ENCODE measurements at regions not wholly inside any gene's neighbourhood (a gene's known extent, or its start where the extent isn't known, plus 50 kb on each side); places are given as distances from the start of the nearest gene placed in this dataset.

- Histone ChIP-seq H3K36me3 (ENCODE audit: insufficient read depth, low read length) (no peaks in the 10 kb centered on the region), H3K9ac (ENCODE audit: low read depth, low read length) (no peak overlapping the region), H3K4me3 (ENCODE audit: low read length) (no peak overlapping the region), H3K4me1 (ENCODE audit: insufficient read depth, low read length) (peaks cover 33% of the 10 kb centered on the region), H3K27me3 (ENCODE audit: insufficient read depth, low read length) (no peaks in the 10 kb centered on the region), H3K9me3 (ENCODE audit: insufficient read depth, low read depth, low read length) (no peaks in the 10 kb centered on the region), H3K27ac (ENCODE audit: low read depth, low read length) (no peak overlapping the region)
- WGBS, result 91% methylated on average over 7 of the region's 7 CpGs
Observed at GRCh38 chr12:66066137-66066928, 64.2 kb downstream of the LLPH start.

GRCh38 chr12:66065641-66066136 lies 64.9 kb downstream of the LLPH start:
- Histone ChIP-seq H3K27ac (ENCODE audit: low read depth, low read length) (no peak overlapping the region), H3K27me3 (ENCODE audit: insufficient read depth, low read length) (no peaks in the 10 kb centered on the region), H3K36me3 (ENCODE audit: insufficient read depth, low read length) (no peaks in the 10 kb centered on the region), H3K9ac (ENCODE audit: low read depth, low read length) (no peak overlapping the region), H3K4me3 (ENCODE audit: low read length) (no peak overlapping the region), H3K4me1 (ENCODE audit: insufficient read depth, low read length) (peaks cover 38% of the 10 kb centered on the region), H3K9me3 (ENCODE audit: insufficient read depth, low read depth, low read length) (no peaks in the 10 kb centered on the region)
- WGBS, result 97% methylated on average over 3 of the region's 3 CpGs

- H3K9me3 ChIP-seq (ENCODE audit: insufficient read depth, low read depth, low read length), result no peaks in the 10 kb centered on the region
- H3K9ac ChIP-seq (ENCODE audit: low read depth, low read length), result no peak overlapping the region
- H3K4me1 ChIP-seq (ENCODE audit: insufficient read depth, low read length), result peaks cover 41% of the 10 kb centered on the region
- no peaks in the 10 kb centered on the region for H3K36me3 ChIP-seq (ENCODE audit: insufficient read depth, low read length)
- H3K4me3 ChIP-seq (ENCODE audit: low read length), result no peak overlapping the region
- 90% methylated on average over 3 of the region's 3 CpGs for WGBS
- H3K27me3 ChIP-seq (ENCODE audit: insufficient read depth, low read length), result no peaks in the 10 kb centered on the region
- no peak overlapping the region for H3K27ac ChIP-seq (ENCODE audit: low read depth, low read length)
Observed at GRCh38 chr12:66065150-66065549, 65.4 kb downstream of the LLPH start.

GRCh38 chr12:66063916-66064315 lies 66.6 kb downstream of the LLPH start:
- 85% methylated on average over 3 of the region's 3 CpGs for WGBS
- no peaks in the 10 kb centered on the region for H3K27me3 ChIP-seq (ENCODE audit: insufficient read depth, low read length)
- H3K9ac ChIP-seq (ENCODE audit: low read depth, low read length), result no peak overlapping the region
- no peak overlapping the region for H3K27ac ChIP-seq (ENCODE audit: low read depth, low read length)
- no peaks in the 10 kb centered on the region for H3K9me3 ChIP-seq (ENCODE audit: insufficient read depth, low read depth, low read length)
- no peaks in the 10 kb centered on the region for H3K36me3 ChIP-seq (ENCODE audit: insufficient read depth, low read length)
- peaks cover 46% of the 10 kb centered on the region for H3K4me1 ChIP-seq (ENCODE audit: insufficient read depth, low read length)
- H3K4me3 ChIP-seq (ENCODE audit: low read length), result no peak overlapping the region

DNA sequence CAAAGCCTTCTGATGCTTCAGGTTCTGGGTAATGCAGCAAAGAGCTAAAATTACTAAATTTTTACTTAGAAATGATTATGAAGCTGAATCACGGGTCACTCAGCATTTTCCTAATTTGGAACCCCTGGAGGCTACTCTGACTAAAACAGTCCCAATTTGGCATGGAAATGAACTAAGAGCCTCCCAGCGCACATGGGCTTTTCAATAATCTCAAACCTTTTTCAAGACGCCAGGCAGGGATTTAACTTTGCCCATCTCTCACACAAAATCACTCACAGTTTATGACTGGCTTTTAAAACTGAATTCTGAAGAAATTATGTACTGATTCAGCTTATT lies 68.3 kb downstream of the LLPH start:
- Histone ChIP-seq H3K36me3 (ENCODE audit: insufficient read depth, low read length) (no peaks in the 10 kb centered on the region), H3K9ac (ENCODE audit: low read depth, low read length) (no peak overlapping the region), H3K27ac (ENCODE audit: low read depth, low read length) (peak overlapping the region; percentile 66; the same call in 1 of the 2 replicates), H3K9me3 (ENCODE audit: insufficient read depth, low read depth, low read length) (no peaks in the 10 kb centered on the region), H3K4me3 (ENCODE audit: low read length) (peak overlapping the region; percentile 35), H3K27me3 (ENCODE audit: insufficient read depth, low read length) (no peaks in the 10 kb centered on the region), H3K4me1 (ENCODE audit: insufficient read depth, low read length) (peaks cover 46% of the 10 kb centered on the region)
- whole genome bisulfite sequencing, result 75% methylated on average over 3 of the region's 3 CpGs

DNA sequence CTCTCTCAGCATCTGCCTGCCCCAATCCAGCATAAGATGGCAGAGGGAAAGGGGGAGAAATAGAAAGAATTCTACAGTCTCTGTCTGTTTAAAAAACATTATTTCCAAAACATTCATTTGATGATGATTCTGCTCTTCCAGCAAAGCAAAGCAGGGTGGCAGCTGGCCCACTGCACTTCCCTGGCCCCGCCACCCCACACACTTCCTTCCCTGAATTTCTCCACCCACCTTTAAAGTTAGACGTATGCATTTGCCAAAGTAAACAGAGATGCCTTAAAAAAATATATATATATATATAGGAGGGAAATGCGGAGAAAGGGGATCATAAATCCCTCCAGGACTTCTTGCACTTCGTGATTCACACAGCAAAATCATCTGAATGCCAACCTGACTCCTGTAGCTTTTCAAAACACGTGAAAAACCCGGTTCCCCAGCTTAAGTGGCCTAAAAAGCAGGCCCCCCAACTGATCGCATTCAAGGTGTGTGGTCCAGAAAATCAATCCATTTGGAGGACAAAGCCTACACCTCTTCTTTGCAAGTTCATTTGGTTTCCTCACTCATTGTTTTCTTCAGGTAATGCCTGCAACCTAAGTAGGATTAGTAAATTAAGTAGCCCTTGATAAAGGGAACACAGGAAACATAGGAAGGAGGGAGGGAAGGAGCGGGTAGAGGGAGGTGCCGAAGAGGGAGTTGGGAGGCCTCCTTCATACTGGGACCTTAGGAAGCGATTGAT lies 68.8 kb downstream of the LLPH start:
- WGBS, result 51% methylated on average over 9 of the region's 10 CpGs
- Histone ChIP-seq H3K36me3 (ENCODE audit: insufficient read depth, low read length) (no peaks in the 10 kb centered on the region), H3K27ac (ENCODE audit: low read depth, low read length) (peak overlapping the region; percentile 66; the same call in 1 of the 2 replicates), H3K4me3 (ENCODE audit: low read length) (peak overlapping the region; percentile 35), H3K4me1 (ENCODE audit: insufficient read depth, low read length) (peaks cover 46% of the 10 kb centered on the region), H3K9me3 (ENCODE audit: insufficient read depth, low read depth, low read length) (no peaks in the 10 kb centered on the region), H3K9ac (ENCODE audit: low read depth, low read length) (no peak overlapping the region; the same call in 1 of the 2 replicates), H3K27me3 (ENCODE audit: insufficient read depth, low read length) (no peaks in the 10 kb centered on the region)

- no peak overlapping the region for H3K4me3 ChIP-seq (ENCODE audit: low read length)
- no peaks in the 10 kb centered on the region for H3K36me3 ChIP-seq (ENCODE audit: insufficient read depth, low read length)
- H3K9ac ChIP-seq (ENCODE audit: low read depth, low read length), result no peak overlapping the region
- H3K27ac ChIP-seq (ENCODE audit: low read depth, low read length), result peak overlapping the region; percentile 0; the same call in 1 of the 2 replicates
- H3K27me3 ChIP-seq (ENCODE audit: insufficient read depth, low read length), result no peaks in the 10 kb centered on the region
- no peaks in the 10 kb centered on the region for H3K9me3 ChIP-seq (ENCODE audit: insufficient read depth, low read depth, low read length)
- H3K4me1 ChIP-seq (ENCODE audit: insufficient read depth, low read length), result peaks cover 46% of the 10 kb centered on the region
- WGBS, result 94% methylated on average over 2 of the region's 3 CpGs
Observed at GRCh38 chr12:66061076-66061475, 69.5 kb downstream of the LLPH start.

GRCh38 chr12:66060163-66060907 lies 70.2 kb downstream of the LLPH start:
- no peaks in the 10 kb centered on the region for H3K27me3 ChIP-seq (ENCODE audit: insufficient read depth, low read length)
- no peak overlapping the region for H3K27ac ChIP-seq (ENCODE audit: low read depth, low read length)
- H3K4me1 ChIP-seq (ENCODE audit: insufficient read depth, low read length), result peaks cover 46% of the 10 kb centered on the region
- no peaks in the 10 kb centered on the region for H3K36me3 ChIP-seq (ENCODE audit: insufficient read depth, low read length)
- H3K4me3 ChIP-seq (ENCODE audit: low read length), result no peak overlapping the region
- WGBS, result 95% methylated on average over 2 of the region's 2 CpGs
- H3K9ac ChIP-seq (ENCODE audit: low read depth, low read length), result no peak overlapping the region
- H3K9me3 ChIP-seq (ENCODE audit: insufficient read depth, low read depth, low read length), result no peaks in the 10 kb centered on the region

DNA sequence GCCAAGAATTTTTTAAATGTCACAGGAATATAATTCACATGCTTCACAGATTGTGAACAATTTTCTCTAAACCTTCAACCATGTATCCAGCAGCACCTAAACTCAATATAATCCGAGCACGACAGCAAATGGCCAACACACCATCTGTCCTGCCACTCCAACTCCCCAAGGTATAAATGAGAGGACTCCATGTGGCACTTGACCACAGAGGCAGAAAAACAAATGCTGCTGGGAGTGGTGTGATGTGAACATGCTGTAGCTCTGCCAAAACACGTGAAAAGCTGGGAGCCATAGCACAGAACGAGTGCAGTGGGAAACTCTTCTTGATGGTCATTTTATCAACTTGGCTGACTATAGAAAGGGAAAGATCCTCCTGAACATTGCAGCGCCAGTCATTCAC lies 70.9 kb downstream of the LLPH start:
- Histone ChIP-seq H3K4me1 (ENCODE audit: insufficient read depth, low read length) (peaks cover 42% of the 10 kb centered on the region), H3K27ac (ENCODE audit: low read depth, low read length) (no peak overlapping the region), H3K4me3 (ENCODE audit: low read length) (no peak overlapping the region), H3K27me3 (ENCODE audit: insufficient read depth, low read length) (no peaks in the 10 kb centered on the region), H3K36me3 (ENCODE audit: insufficient read depth, low read length) (no peaks in the 10 kb centered on the region), H3K9ac (ENCODE audit: low read depth, low read length) (no peak overlapping the region), H3K9me3 (ENCODE audit: insufficient read depth, low read depth, low read length) (no peaks in the 10 kb centered on the region)
- WGBS, result 90% methylated on average over 5 of the region's 5 CpGs

DNA sequence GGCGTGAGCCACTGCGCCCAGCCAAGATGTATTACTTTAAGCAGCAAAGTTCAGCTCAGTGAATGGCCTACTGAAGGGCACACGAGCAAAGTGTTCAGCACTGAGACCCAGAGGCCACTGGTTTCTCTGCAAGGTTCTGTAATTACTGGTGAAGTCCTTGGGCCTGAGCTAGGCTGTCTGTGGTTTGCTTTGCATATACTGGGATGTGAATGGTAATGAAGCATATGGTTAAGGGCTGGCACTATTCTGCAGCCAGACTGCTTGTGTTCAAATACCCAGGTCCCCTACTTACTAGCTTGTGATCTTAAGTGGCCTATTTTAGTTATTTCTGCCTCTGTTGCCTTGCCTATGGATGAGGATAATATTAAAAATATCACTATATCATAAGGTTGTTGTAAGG lies 72.0 kb downstream of the LLPH start:
- Histone ChIP-seq H3K27ac (ENCODE audit: low read depth, low read length) (no peak overlapping the region), H3K4me3 (ENCODE audit: low read length) (no peak overlapping the region), H3K27me3 (ENCODE audit: insufficient read depth, low read length) (no peaks in the 10 kb centered on the region)

DNA sequence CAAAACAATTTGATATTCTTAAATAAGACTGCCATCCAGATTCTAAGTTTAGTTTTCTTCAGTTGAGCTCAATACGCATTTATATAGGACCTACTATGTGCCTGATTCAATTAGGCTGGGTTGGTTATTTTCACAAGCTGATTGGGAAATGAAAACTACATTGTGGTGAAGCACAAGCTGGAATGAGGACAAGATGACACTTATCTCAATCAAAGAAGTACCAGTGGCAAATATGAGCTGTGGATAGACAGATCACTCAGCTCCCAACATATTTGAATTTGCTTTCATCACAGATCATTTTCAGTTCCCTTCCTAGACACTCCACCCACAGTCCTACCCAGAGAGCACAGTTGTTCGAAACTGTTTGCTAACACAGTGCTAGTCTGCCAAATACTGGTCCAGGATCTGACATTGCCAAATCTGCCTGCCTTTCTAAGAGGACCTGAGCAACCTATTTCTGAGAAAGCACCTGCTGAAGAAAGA lies 74.7 kb downstream of the LLPH start:
- Histone ChIP-seq H3K9me3 (ENCODE audit: insufficient read depth, low read depth, low read length) (no peaks in the 10 kb centered on the region), H3K4me1 (ENCODE audit: insufficient read depth, low read length) (peaks cover 10% of the 10 kb centered on the region; the same call in 1 of the 2 replicates), H3K9ac (ENCODE audit: low read depth, low read length) (no peak overlapping the region), H3K4me3 (ENCODE audit: low read length) (no peak overlapping the region), H3K27me3 (ENCODE audit: insufficient read depth, low read length) (no peaks in the 10 kb centered on the region), H3K27ac (ENCODE audit: low read depth, low read length) (no peak overlapping the region), H3K36me3 (ENCODE audit: insufficient read depth, low read length) (no peaks in the 10 kb centered on the region)
- WGBS, result 97% methylated on average over 2 of the region's 2 CpGs

More for the DNA sequence above, 72.0 kb downstream of the LLPH start:
- Histone ChIP-seq H3K4me1 (ENCODE audit: insufficient read depth, low read length) (peaks cover 34% of the 10 kb centered on the region), H3K36me3 (ENCODE audit: insufficient read depth, low read length) (no peaks in the 10 kb centered on the region), H3K9ac (ENCODE audit: low read depth, low read length) (no peak overlapping the region), H3K9me3 (ENCODE audit: insufficient read depth, low read depth, low read length) (no peaks in the 10 kb centered on the region)
- 95% methylated on average over 3 of the region's 3 CpGs for WGBS

Data from HUES64 (cell line).